ENCODE measurements at regions not wholly inside any gene's neighbourhood (a gene's known extent, or its start where the extent isn't known, plus 50 kb on each side); places are given as distances from the start of the nearest gene placed in this dataset.
"Not testable (repeated sequence)": the region's sequence is repeated elsewhere in the genome, so short reads cannot be mapped to it uniquely, and the experiment has no call there.

DNA sequence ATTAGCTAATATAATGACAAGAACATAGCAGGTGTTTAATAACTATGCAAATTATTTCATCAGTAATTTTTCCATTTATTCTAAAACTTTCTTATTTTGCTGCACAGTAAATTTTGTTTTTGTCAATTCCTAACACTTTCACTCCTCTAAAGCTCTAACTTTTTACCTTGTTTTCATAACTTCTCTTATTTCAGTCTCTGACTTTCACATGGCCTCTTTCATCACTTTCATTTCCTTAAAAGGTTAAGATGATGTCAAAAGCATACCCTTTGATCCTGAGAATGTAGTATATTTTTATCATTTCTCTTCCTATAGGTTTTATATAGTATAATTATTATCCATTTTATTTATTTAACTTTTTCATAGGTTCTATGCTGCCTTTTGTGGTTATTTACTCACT, 1325.8 kb upstream of the ALCAM start:
- DNase-seq (ENCODE audit: insufficient read length, low spot score) (no peak), FAIRE-seq (no peak)

DNA sequence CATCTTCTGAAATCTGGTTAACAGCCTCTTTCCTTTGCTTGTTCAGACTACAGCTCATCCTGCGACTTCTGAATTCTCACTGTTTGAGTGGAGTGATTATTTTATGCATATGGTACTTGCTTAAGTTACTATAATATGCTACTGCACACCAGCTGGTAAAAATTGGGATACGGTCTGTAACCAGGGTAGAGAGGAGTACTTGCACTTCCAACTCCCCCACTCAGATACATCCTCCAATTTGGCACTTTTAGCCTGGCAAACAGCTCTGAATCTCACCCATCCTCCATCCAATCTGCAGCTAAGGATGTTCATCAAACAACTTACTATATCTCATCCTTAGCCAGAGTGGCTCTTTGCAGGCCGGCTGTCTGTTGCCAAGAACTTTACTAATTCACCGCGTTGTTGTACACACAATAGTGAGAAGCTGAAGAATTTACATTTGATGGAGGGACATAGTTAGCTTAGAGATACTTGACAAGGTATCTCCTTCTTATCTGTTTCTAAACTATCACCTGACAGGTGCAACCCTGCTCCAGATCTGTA, 1323.6 kb upstream of the ALCAM start:
- not testable (repeated sequence) for DNase-seq (ENCODE audit: insufficient read length, low spot score); FAIRE-seq

DNA sequence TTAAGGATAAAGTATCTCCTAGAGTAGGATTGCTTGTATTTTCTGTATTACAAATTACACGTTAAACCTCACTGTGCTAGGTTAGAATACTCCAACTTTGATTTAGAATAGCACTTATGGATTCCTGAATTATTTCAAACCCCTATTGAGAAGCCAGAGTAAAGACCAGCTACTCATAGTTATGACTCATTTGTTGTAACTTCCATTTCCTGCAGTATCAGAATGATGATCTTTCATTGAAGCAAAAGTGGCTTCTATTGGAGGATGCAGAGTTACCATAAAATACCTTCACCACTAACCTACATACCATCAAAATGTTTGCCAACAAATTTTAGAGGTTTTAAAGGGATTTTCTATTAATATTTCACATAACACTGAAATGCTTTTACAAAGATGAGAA, 1322.7 kb upstream of the ALCAM start:
- FAIRE-seq (no peak), DNase-seq (ENCODE audit: insufficient read length, low spot score) (no peak)

DNA sequence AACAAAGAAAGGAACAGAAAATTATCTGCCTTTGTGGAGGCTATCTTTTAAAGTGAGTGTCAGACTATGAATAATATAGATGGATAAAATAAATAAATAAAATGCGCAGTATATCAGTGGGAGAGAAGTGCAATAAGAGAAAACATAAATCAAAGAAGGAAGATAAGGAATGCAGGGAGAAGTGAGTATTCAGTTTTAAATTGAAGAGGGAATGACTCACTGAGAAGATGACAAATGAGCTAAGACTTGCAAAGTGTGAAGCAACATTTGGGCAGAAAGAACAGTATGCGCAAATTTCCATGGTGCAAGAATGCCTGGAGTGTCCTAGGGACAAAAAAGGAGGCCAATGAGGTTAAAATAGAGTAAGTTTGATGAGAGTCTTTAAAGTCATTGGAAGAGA, 1300.1 kb upstream of the ALCAM start:
- DNase-seq (ENCODE audit: insufficient read length, low spot score) (no peak), FAIRE-seq (no peak)

- FAIRE-seq (no peak), DNase-seq (ENCODE audit: insufficient read length, low spot score) (no peak)
These were observed 1297.6 kb upstream of the ALCAM start for GRCh38 chr3:104069114-104069513.

- FAIRE-seq (no peak), DNase-seq (ENCODE audit: insufficient read length, low spot score) (no peak)
These were observed 1295.8 kb upstream of the ALCAM start for GRCh38 chr3:104070906-104071305.

DNA sequence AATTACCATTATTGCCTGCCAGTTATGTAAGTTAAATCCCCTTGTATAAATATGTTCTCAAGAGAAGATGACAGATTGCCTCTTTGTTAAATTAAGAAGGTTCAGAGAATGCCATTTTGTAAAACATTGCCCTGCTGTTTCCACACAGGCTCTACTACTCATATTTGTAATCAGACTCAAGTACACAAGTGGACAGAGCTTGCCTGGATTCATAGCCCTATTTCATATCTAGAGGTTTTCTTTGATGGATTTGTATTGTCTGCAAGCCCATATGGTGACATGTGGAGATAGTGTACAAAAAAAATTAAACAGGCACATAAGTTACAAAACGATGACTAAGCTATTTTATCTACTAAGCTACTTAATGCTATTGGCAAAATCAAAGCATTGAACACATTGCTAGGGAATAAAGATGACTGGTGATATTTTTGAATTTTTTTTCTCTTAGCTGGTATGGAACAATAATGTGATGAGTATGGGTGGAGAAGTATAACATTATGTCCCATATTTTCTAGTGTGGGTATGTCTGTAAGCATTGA, 1286.6 kb upstream of the ALCAM start:
- no peak for FAIRE-seq
- no peak for DNase-seq (ENCODE audit: insufficient read length, low spot score)

- FAIRE-seq: no peak
These were observed 1278.0 kb upstream of the ALCAM start for GRCh38 chr3:104088738-104089137.

GRCh38 chr3:104089987-104090386, 1276.7 kb upstream of the ALCAM start:
- not testable (repeated sequence) for FAIRE-seq; DNase-seq (ENCODE audit: insufficient read length, low spot score)

More at GRCh38 chr3:104088738-104089137, 1278.0 kb upstream of the ALCAM start:
- no peak for DNase-seq (ENCODE audit: insufficient read length, low spot score)

- DNase-seq (ENCODE audit: insufficient read length, low spot score) (no peak), FAIRE-seq (no peak)
These were observed 1265.0 kb upstream of the ALCAM start for GRCh38 chr3:104101736-104102135.

- peak; percentile 83 for FAIRE-seq
- DNase-seq (ENCODE audit: insufficient read length, low spot score): peak; percentile 6
These were observed 1264.3 kb upstream of the ALCAM start for GRCh38 chr3:104102386-104102785.

GRCh38 chr3:104106276-104106675, 1260.4 kb upstream of the ALCAM start:
- FAIRE-seq: no peak
- DNase-seq (ENCODE audit: insufficient read length, low spot score): no peak

- no peak for FAIRE-seq
- DNase-seq (ENCODE audit: insufficient read length, low spot score): no peak
These were observed 1258.2 kb upstream of the ALCAM start for GRCh38 chr3:104108522-104108921.

DNA sequence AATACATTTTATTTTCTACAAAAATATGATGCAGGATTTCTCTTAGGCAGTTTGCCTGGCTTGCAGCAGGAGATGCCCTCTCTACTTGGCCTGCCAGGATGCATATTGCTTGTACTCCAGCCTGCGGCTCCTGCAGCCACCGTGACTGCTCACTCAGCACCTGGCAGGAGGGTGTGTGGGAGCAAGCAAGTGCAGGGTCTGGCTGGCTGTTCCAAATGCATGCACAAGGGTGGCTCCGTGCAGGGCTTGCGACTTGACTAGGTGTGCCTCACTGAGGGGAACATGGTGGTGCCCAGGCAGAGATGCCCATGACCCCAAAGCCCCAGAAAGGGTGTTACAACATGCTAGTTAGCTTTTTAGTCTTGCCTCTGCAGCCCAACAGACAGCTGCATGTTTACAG, 1240.2 kb upstream of the ALCAM start:
- FAIRE-seq (no peak), DNase-seq (ENCODE audit: insufficient read length, low spot score) (no peak)

GRCh38 chr3:104126864-104127553, 1239.7 kb upstream of the ALCAM start:
- no peak for FAIRE-seq
- DNase-seq (ENCODE audit: insufficient read length, low spot score): no peak

GRCh38 chr3:104127830-104128229, 1238.9 kb upstream of the ALCAM start:
- no peak for DNase-seq (ENCODE audit: insufficient read length, low spot score)
- no peak for FAIRE-seq

DNA sequence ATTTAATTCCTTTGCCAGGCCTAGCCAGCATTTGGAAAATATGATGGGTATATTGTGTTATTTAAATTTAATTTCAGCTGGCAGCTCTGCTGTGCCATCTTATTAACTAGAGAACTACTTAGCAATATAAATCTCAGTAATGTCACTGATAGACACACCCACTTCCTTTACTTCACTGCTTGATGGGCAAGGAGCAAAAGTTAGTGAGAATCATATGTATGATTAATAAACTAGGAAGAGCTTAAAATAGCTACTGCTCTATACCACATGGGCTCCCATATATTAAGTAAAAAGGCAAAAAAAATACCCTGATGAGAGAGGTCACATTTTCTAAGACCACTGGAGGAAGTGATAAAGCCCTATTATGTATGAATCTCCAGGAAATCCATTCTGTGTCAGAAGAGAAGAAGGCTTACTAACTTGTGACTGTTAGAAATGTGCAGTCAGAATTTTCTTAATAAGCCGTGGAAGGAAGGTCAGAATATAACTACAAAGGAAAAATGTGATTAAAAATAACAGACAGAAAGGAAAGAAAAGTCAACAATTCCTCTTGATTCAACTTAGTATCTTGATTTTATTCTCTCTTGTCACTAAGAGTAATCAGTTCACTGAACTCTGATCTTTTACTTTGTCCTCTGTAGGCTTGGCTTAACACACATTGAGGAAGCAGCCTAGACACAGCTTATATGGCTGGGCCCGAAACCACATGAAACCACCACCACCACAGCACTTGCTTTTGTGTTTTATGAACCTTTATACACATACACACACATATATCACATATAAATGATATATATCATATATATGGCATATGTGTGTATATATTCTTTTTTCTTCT, 1233.9 kb upstream of the ALCAM start:
- FAIRE-seq (no peak), DNase-seq (ENCODE audit: insufficient read length, low spot score) (no peak)

GRCh38 chr3:104133630-104134029, 1233.1 kb upstream of the ALCAM start:
- DNase-seq (ENCODE audit: insufficient read length, low spot score) (no peak), FAIRE-seq (peak; percentile 31)

- FAIRE-seq (no peak), DNase-seq (ENCODE audit: insufficient read length, low spot score) (no peak)
These were observed 1229.6 kb upstream of the ALCAM start for GRCh38 chr3:104137116-104137515.

GRCh38 chr3:104145164-104145563, 1221.5 kb upstream of the ALCAM start:
- no peak for DNase-seq (ENCODE audit: insufficient read length, low spot score)
- no peak for FAIRE-seq

GRCh38 chr3:104149154-104149553, 1217.6 kb upstream of the ALCAM start:
- FAIRE-seq: no peak
- DNase-seq (ENCODE audit: insufficient read length, low spot score): no peak

- DNase-seq (ENCODE audit: insufficient read length, low spot score): no peak
These were observed 1216.0 kb upstream of the ALCAM start for GRCh38 chr3:104150724-104151123.

More at GRCh38 chr3:104150724-104151123, 1216.0 kb upstream of the ALCAM start:
- no peak for FAIRE-seq
